IMR-90 (cell line): ENCODE measurements at regions not wholly inside any gene's neighbourhood (a gene's known extent, or its start where the extent isn't known, plus 50 kb on each side); places are given as distances from the start of the nearest gene placed in this dataset.
A peak's percentile ranks its signal among the peaks of the same experiment; 100 is the strongest.

Experiments
- CEBPB ChIP-seq: IDR thresholded peaks from 2 replicates; pipeline ENCODE4 v1.6.1; 2012; ENCODE audit warnings: low read depth, low read length, improper control_type of control experiment
- CHD1 ChIP-seq: IDR thresholded peaks from 2 replicates; pipeline ENCODE4 v1.6.1; 2012; ENCODE audit warnings: low read depth, low read length, improper control_type of control experiment
- ELK1 ChIP-seq: fragments of 150-350 bp; IDR thresholded peaks from 2 replicates; pipeline ENCODE4 v1.6.1; 2016; ENCODE audit warnings: low read depth, mild to moderate bottlenecking, low read length, moderate library complexity, borderline replicate concordance
- FOS ChIP-seq: fragments of 150-350 bp; IDR thresholded peaks from 2 replicates; pipeline ENCODE4 v1.6.1; 2016; ENCODE audit warnings: low read depth, low read length
- MAZ ChIP-seq: IDR thresholded peaks from 2 replicates; pipeline ENCODE4 v1.6.1; 2012; ENCODE audit warnings: low read depth, mild to moderate bottlenecking, low read length, improper control_type of control experiment, moderate library complexity, borderline replicate concordance
- MXI1 ChIP-seq: IDR thresholded peaks from 2 replicates; pipeline ENCODE4 v1.6.1; 2012; ENCODE audit warnings: low read depth, mild to moderate bottlenecking, low read length, moderate library complexity, borderline replicate concordance
- POLR2A ChIP-seq: IDR thresholded peaks from 2 replicates; pipeline ENCODE4 v1.6.1; 2012; ENCODE audit warnings: mild to moderate bottlenecking, low read depth, low read length
- RCOR1 ChIP-seq: IDR thresholded peaks from 2 replicates; pipeline ENCODE4 v1.6.1; 2012; ENCODE audit warnings: mild to moderate bottlenecking, low read length, improper control_type of control experiment; ENCODE audit not compliant: insufficient replicate concordance
- RFX5 ChIP-seq: IDR thresholded peaks from 2 replicates; pipeline ENCODE4 v1.8.0; 2012; ENCODE audit warnings: low read depth, mild to moderate bottlenecking, low read length, moderate library complexity
- SMC3 ChIP-seq: fragments of 150-350 bp; IDR thresholded peaks from 2 replicates; pipeline ENCODE4 v1.6.1; 2016; ENCODE audit warnings: low read depth, mild to moderate bottlenecking, antibody characterized with exemption, low read length, moderate library complexity
- TF ChIP-seq, protein P1 (sequence below): conservative IDR thresholded peaks from 2 replicates; pipeline ENCODE4 v1.5.1; 2012; ENCODE audit warnings: mild to moderate bottlenecking, low read depth, low read length, improper control_type of control experiment

DNA sequence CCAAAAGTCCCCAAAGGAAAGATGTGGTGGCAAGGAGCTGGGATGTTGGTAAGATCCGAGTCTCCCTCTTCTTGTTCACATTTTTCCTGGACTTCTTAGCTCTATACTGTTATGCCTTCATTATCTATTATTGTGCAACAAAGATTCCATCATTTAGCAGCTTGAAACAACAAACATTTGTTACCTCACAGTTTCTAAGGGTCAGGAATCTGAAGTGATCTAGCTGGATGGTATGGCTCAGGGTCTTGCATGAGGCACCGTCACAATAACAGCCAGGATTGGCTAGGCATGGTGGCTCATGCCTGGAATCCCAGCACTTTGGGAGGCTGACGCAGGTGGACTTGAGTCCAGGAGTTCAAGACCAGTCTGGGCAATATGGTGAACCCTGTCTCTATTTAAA lies 51.1 kb upstream of the KRAS start:
- TF ChIP-seq, protein P1, sequence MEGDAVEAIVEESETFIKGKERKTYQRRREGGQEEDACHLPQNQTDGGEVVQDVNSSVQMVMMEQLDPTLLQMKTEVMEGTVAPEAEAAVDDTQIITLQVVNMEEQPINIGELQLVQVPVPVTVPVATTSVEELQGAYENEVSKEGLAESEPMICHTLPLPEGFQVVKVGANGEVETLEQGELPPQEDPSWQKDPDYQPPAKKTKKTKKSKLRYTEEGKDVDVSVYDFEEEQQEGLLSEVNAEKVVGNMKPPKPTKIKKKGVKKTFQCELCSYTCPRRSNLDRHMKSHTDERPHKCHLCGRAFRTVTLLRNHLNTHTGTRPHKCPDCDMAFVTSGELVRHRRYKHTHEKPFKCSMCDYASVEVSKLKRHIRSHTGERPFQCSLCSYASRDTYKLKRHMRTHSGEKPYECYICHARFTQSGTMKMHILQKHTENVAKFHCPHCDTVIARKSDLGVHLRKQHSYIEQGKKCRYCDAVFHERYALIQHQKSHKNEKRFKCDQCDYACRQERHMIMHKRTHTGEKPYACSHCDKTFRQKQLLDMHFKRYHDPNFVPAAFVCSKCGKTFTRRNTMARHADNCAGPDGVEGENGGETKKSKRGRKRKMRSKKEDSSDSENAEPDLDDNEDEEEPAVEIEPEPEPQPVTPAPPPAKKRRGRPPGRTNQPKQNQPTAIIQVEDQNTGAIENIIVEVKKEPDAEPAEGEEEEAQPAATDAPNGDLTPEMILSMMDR: no peak
- TF ChIP-seq ELK1 (no peak), CHD1 (no peak), POLR2A (no peak), MXI1 (no peak), FOS (no peak), SMC3 (no peak), RFX5 (no peak), MAZ (no peak), CEBPB (peak; percentile 94), RCOR1 (no peak)
